ENCODE measurements at regions not wholly inside any gene's neighbourhood (a gene's known extent, or its start where the extent isn't known, plus 50 kb on each side); places are given as distances from the start of the nearest gene placed in this dataset.

DNA sequence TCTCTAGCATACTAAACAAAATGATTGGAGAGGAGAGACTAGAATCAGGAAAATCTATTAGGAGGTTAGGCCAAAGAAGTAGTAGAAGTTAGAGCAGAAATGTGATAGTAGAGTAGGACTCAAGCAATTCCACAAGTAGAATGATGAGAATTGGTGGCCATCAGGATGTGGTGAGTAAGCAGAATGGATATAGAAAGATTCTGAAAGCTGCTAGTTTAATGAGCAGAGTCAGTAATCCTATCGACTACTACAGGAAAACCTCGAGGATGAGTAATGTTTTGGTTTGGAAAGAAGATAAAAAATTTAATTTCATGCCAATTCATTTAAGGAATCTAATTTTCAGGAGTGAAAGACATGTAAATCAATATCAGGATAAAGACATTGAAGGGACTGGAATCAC, 648.3 kb upstream of the PHF14 start:
- Mint-ChIP-seq H3K4me3 (no peak overlapping the region), H3K27me3 (ENCODE audit: low read depth) (no peaks in the 10 kb centered on the region), H3K27ac (no peak overlapping the region), H3K36me3 (ENCODE audit: low read depth) (no peaks in the 10 kb centered on the region), H3K4me1 (no peaks in the 10 kb centered on the region), H3K9me3 (no peaks in the 10 kb centered on the region)
- TF ChIP-seq, protein P1, sequence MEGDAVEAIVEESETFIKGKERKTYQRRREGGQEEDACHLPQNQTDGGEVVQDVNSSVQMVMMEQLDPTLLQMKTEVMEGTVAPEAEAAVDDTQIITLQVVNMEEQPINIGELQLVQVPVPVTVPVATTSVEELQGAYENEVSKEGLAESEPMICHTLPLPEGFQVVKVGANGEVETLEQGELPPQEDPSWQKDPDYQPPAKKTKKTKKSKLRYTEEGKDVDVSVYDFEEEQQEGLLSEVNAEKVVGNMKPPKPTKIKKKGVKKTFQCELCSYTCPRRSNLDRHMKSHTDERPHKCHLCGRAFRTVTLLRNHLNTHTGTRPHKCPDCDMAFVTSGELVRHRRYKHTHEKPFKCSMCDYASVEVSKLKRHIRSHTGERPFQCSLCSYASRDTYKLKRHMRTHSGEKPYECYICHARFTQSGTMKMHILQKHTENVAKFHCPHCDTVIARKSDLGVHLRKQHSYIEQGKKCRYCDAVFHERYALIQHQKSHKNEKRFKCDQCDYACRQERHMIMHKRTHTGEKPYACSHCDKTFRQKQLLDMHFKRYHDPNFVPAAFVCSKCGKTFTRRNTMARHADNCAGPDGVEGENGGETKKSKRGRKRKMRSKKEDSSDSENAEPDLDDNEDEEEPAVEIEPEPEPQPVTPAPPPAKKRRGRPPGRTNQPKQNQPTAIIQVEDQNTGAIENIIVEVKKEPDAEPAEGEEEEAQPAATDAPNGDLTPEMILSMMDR (IDR thresholded peaks at IDR 0.05; ENCODE audit: unreplicated experiment in 3 of 3) = no peak

DNA sequence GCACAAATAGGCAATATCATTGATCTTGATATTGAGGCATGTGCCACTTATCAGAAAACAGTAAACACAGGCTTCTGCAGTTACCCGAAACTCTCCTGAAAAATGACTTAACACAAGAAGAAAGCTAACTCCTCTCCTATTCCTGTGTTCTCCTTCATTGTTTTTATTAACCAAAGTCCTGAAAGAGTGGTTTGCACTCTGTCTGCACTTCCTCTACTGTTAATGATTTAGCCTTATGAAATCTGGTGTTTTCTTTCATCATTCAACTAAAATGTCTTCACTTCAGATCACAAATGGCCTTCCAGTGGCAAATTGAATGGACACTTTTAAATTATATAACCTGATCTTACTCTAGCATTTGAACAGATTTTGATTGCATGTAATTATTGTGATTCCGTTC, 630.6 kb upstream of the PHF14 start:
- Mint-ChIP-seq H3K27me3 (ENCODE audit: low read depth) (no peaks in the 10 kb centered on the region), H3K36me3 (ENCODE audit: low read depth) (no peaks in the 10 kb centered on the region), H3K27ac (no peak overlapping the region), H3K9me3 (no peaks in the 10 kb centered on the region), H3K4me1 (no peaks in the 10 kb centered on the region), H3K4me3 (no peak overlapping the region)
- TF ChIP-seq, protein P1 (IDR thresholded peaks at IDR 0.05; ENCODE audit: unreplicated experiment in 3 of 3) = no peak

DNA sequence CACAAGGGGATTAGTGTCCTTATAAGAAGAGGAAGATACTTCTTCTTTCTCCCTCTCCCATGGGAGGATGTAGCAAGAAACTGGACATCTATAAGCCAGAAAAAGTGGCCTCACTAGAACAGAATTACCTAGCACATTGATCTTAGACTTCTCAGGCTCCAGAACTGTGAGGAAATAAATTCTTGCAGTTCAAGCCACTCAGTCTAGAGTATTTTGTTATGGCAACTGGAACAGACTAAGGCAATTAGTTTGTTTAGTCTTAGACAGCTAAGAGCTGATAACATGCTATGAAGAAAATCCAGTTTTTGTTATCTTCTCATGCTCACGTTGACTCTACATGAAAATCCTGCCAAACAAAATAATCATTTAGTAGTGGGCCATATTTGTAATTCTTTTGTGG, 627.6 kb upstream of the PHF14 start:
- H3K4me1 Mint-ChIP-seq = no peaks in the 10 kb centered on the region
- H3K36me3 Mint-ChIP-seq (ENCODE audit: low read depth) = no peaks in the 10 kb centered on the region
- TF ChIP-seq, protein P1 (IDR thresholded peaks at IDR 0.05; ENCODE audit: unreplicated experiment in 3 of 3) = no peak
- H3K4me3 Mint-ChIP-seq = no peak overlapping the region
- H3K9me3 Mint-ChIP-seq = no peaks in the 10 kb centered on the region
- H3K27me3 Mint-ChIP-seq (ENCODE audit: low read depth) = no peaks in the 10 kb centered on the region
- H3K27ac Mint-ChIP-seq = no peak overlapping the region

DNA sequence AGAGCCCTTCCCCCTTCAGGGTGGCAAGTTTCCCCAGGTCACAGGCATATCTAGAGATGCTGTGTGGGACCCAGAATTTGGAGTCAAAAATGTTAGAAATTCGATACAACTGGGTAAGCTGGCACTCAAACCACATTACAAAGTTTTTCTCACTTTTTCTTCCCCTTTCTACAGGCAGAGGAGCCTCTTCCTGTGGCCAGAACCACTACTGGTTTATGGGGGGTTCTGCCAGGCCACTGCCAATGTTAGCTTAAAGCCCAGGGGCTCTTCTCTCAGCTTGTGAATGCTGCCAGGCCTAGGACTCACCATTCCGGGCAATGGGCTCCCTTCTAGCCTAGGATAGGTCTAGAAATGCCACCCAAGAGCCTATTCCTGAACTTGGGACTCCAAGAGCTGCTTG, 617.9 kb upstream of the PHF14 start:
- Mint-ChIP-seq H3K4me3 (no peak overlapping the region), H3K9me3 (peaks cover 18% of the 10 kb centered on the region), H3K4me1 (no peaks in the 10 kb centered on the region), H3K36me3 (ENCODE audit: low read depth) (no peaks in the 10 kb centered on the region), H3K27ac (no peak overlapping the region), H3K27me3 (ENCODE audit: low read depth) (no peaks in the 10 kb centered on the region)
- TF ChIP-seq, protein P1 (IDR thresholded peaks at IDR 0.05; ENCODE audit: unreplicated experiment in 3 of 3) = no peak

DNA sequence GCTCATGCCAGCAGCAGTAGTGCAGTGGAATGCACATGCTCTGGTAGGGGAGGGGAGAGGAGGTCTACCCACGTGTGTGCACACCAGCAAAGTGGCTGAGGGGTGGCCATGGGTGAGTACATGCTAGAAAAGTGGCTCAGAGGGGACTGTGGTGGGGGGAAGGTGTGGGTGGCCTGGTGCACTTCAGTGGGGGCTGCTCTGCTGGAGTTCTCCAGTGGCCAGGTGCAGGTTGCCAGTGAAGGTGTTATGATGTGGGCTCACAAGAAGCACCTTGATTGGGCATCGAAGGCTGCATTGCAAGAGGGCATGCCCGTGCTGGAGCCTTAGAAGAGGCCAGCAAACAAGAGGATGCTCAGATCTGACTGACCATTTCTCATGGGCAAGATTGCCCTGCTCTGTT, 613.6 kb upstream of the PHF14 start:
- H3K36me3 Mint-ChIP-seq (ENCODE audit: low read depth) = no peaks in the 10 kb centered on the region
- TF ChIP-seq, protein P1 (IDR thresholded peaks at IDR 0.05; ENCODE audit: unreplicated experiment in 3 of 3) = no peak
- H3K9me3 Mint-ChIP-seq = peaks cover 25% of the 10 kb centered on the region
- no peaks in the 10 kb centered on the region for H3K27me3 Mint-ChIP-seq (ENCODE audit: low read depth)
- no peak overlapping the region for H3K4me3 Mint-ChIP-seq
- H3K27ac Mint-ChIP-seq = no peak overlapping the region
- H3K4me1 Mint-ChIP-seq = no peaks in the 10 kb centered on the region

DNA sequence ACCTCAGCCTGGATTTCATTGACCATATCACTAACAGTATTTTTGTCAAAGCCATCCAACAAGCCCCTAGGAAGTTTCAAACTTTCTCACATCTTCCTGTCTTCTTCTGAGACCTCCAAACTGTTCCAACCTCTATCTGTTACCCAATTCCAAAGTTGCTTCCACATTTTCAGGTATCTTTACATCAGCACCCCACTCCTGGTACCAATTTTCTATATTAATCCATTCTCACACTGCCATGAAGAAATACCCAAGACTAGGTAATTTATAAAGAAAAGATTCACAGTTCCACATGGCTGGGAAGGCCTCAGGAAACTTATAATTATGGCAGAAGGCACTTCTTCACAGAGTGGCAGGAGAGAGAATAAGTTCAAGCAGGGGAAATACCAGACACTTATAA, 571.9 kb upstream of the PHF14 start:
- Mint-ChIP-seq H3K4me1 (no peaks in the 10 kb centered on the region), H3K4me3 (no peak overlapping the region), H3K27ac (no peak overlapping the region), H3K27me3 (ENCODE audit: low read depth) (no peaks in the 10 kb centered on the region), H3K36me3 (ENCODE audit: low read depth) (peaks cover 5% of the 10 kb centered on the region), H3K9me3 (peaks cover 16% of the 10 kb centered on the region)
- TF ChIP-seq, protein P1 (IDR thresholded peaks at IDR 0.05; ENCODE audit: unreplicated experiment in 3 of 3) = no peak
